ENCODE measurements at regions not wholly inside any gene's neighbourhood (a gene's known extent, or its start where the extent isn't known, plus 50 kb on each side); places are given as distances from the start of the nearest gene placed in this dataset.

DNA sequence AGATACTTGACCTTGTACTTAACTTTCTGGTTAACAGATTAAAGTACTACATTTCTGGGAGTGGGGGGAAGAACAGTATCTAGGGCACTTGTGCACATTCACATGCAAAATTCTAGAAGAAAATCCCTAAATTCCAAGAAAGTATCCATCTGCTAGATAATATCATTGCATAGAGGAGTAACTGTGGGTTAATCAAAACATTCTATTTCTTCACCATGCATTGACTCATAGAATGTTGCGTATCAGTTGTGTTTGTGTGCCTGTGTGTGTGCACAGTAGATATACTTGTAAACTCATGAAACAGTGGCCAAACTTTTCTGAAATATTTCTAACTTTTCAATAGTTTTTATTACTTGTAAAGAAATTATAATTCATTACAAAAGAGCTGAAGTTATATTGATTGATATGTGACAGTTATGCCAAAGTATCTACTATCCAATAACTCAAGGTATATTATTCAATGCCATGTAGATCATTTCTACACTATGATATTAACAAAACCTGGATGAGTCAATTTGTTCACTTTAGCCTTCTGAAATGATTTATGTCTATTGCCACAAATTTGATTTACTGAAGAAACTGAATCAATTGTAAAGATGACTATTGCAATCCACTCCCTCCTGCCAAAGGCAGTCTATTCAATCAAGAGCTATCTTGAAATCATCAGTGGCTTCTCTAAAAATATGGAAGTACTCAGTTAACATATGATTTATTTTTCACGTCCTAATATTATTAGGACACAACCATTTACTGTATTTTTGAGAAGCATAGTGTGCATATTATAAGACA, 756.7 kb upstream of the ARGLU1 start:
- ChIA-PET CTCF (ENCODE audit: partially characterized antibody) (no interaction called here), POLR2A (ENCODE audit: partially characterized antibody) (no interaction called here)
- H3K9me3 ChIP-seq (ENCODE audit: control insufficient read depth in 1 of 2, low read length in 2 of 2) = no peaks in the 10 kb centered on the region
- H3K4me1 ChIP-seq (ENCODE audit: insufficient read depth, low read length) = no peaks in the 10 kb centered on the region
- H3K36me3 ChIP-seq (ENCODE audit: insufficient read depth, low read length) = no peaks in the 10 kb centered on the region
- H3K4me1 Mint-ChIP-seq = no peaks in the 10 kb centered on the region
- no peaks in the 10 kb centered on the region for H3K27me3 ChIP-seq (ENCODE audit: insufficient read depth, low read length)
- H3K27ac ChIP-seq (ENCODE audit: low read depth, low read length) = no peak overlapping the region
- H3K4me3 ChIP-seq (ENCODE audit: low read length in 2 of 2) = no peak overlapping the region
- intact Hi-C loops (cut with micrococcal nuclease) = no loop called here
- no peak overlapping the region for H3K27ac Mint-ChIP-seq
- no peak for DNase-seq
- no peak overlapping the region for H3K4me3 Mint-ChIP-seq
- H3K27me3 Mint-ChIP-seq = no peaks in the 10 kb centered on the region
- peaks cover 0 to 9% (median 2%) of the 10 kb centered on the region in 8 donors for H3K9me3 Mint-ChIP-seq
- H3K36me3 Mint-ChIP-seq = no peaks in the 10 kb centered on the region

DNA sequence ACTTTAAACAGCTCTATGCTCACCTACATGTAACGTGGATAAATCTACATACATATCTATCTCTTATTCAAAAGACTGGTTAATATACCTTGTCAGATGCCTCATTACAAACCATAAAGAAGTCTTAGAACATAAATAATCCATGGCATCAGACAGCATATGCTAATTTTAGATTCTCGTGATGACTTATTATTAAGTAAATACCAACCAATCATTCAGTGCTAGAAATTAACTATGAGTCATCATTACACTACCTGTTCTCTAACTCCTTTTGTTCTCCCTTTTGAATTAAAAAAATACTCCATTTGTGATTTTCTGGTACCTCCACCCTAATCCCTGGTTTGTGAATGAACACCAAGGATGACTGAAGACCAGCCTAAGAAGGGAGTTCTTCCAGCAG, 754.3 kb upstream of the ARGLU1 start:
- no peak overlapping the region for H3K27ac Mint-ChIP-seq
- H3K36me3 ChIP-seq (ENCODE audit: insufficient read depth, low read length) = no peaks in the 10 kb centered on the region
- ChIA-PET POLR2A (ENCODE audit: partially characterized antibody) (no interaction called here), CTCF (ENCODE audit: partially characterized antibody) (no interaction called here)
- no peaks in the 10 kb centered on the region for H3K4me1 Mint-ChIP-seq
- no peaks in the 10 kb centered on the region for H3K27me3 Mint-ChIP-seq
- H3K4me3 ChIP-seq (ENCODE audit: low read length in 2 of 2) = no peak overlapping the region
- H3K4me3 Mint-ChIP-seq = no peak overlapping the region
- no peaks in the 10 kb centered on the region for H3K36me3 Mint-ChIP-seq
- no peaks in the 10 kb centered on the region for H3K9me3 ChIP-seq (ENCODE audit: control insufficient read depth in 1 of 2, low read length in 2 of 2)
- H3K9me3 Mint-ChIP-seq = peaks cover 0 to 9% (median 3%) of the 10 kb centered on the region in 8 donors
- no peak overlapping the region for H3K27ac ChIP-seq (ENCODE audit: low read depth, low read length)
- no peaks in the 10 kb centered on the region for H3K27me3 ChIP-seq (ENCODE audit: insufficient read depth, low read length)
- no peaks in the 10 kb centered on the region for H3K4me1 ChIP-seq (ENCODE audit: insufficient read depth, low read length)
- intact Hi-C loops (cut with micrococcal nuclease) = no loop called here
- DNase-seq = no peak

DNA sequence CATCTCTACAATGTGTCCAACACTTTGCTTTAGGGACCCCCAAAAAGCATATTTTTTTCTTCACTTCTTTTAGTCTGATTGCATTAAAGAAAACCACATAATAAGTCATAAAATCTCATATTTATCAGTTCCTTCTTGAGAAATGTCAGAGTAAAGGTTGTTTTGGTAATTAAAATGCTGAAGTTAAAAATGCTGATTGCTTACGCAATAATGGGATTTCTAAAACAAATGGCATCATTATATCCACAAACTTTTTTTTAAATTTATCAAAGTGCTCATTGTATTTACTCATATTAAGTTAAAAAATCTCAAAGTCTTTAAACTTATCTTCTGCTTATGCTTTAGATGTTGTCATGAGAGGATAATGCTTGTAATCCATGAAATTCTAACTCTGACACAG, 737.2 kb upstream of the ARGLU1 start:
- no peak for DNase-seq
- POLR2A ChIA-PET (ENCODE audit: partially characterized antibody) = no interaction called here

GRCh38 chr13:107301724-107302374, 733.9 kb upstream of the ARGLU1 start:
- ChIA-PET CTCF (ENCODE audit: partially characterized antibody) (no interaction called here), POLR2A (ENCODE audit: partially characterized antibody) (no interaction called here)
- H3K27me3 Mint-ChIP-seq = peaks cover 0 to 1% of the 10 kb centered on the region in 2 donors
- Histone ChIP-seq H3K27ac (ENCODE audit: low read depth, low read length) (no peak overlapping the region), H3K9me3 (ENCODE audit: control insufficient read depth in 1 of 2, low read length in 2 of 2) (no peaks in the 10 kb centered on the region), H3K27me3 (ENCODE audit: insufficient read depth, low read length) (no peaks in the 10 kb centered on the region), H3K36me3 (ENCODE audit: insufficient read depth, low read length) (no peaks in the 10 kb centered on the region), H3K4me1 (ENCODE audit: insufficient read depth, low read length) (no peaks in the 10 kb centered on the region), H3K4me3 (ENCODE audit: low read length in 2 of 2) (no peak overlapping the region)
- H3K4me1 Mint-ChIP-seq = no peaks in the 10 kb centered on the region
- H3K4me3 Mint-ChIP-seq = no peak overlapping the region
- no peaks in the 10 kb centered on the region for H3K36me3 Mint-ChIP-seq
- no peak overlapping the region for H3K27ac Mint-ChIP-seq
- H3K9me3 Mint-ChIP-seq = peaks cover 0 to 12% (median 2%) of the 10 kb centered on the region in 8 donors
- intact Hi-C loops (cut with micrococcal nuclease) = no loop called here
- DNase-seq = no peak

More for the DNA sequence above, 737.2 kb upstream of the ARGLU1 start:
- H3K27ac Mint-ChIP-seq = no peak overlapping the region
- no peak overlapping the region for H3K4me3 Mint-ChIP-seq
- intact Hi-C loops (cut with micrococcal nuclease) = no loop called here
- Histone ChIP-seq H3K4me3 (ENCODE audit: low read length in 2 of 2) (no peak overlapping the region), H3K36me3 (ENCODE audit: insufficient read depth, low read length) (no peaks in the 10 kb centered on the region), H3K4me1 (ENCODE audit: insufficient read depth, low read length) (no peaks in the 10 kb centered on the region), H3K27me3 (ENCODE audit: insufficient read depth, low read length) (no peaks in the 10 kb centered on the region), H3K27ac (ENCODE audit: low read depth, low read length) (no peak overlapping the region), H3K9me3 (ENCODE audit: control insufficient read depth in 1 of 2, low read length in 2 of 2) (no peaks in the 10 kb centered on the region)
- H3K4me1 Mint-ChIP-seq = no peaks in the 10 kb centered on the region
- no peaks in the 10 kb centered on the region for H3K36me3 Mint-ChIP-seq
- peaks cover 0 to 8% (median 4%) of the 10 kb centered on the region in 8 donors for H3K9me3 Mint-ChIP-seq
- CTCF ChIA-PET (ENCODE audit: partially characterized antibody) = no interaction called here
- peaks cover 0 to 1% of the 10 kb centered on the region in 2 donors for H3K27me3 Mint-ChIP-seq

DNA sequence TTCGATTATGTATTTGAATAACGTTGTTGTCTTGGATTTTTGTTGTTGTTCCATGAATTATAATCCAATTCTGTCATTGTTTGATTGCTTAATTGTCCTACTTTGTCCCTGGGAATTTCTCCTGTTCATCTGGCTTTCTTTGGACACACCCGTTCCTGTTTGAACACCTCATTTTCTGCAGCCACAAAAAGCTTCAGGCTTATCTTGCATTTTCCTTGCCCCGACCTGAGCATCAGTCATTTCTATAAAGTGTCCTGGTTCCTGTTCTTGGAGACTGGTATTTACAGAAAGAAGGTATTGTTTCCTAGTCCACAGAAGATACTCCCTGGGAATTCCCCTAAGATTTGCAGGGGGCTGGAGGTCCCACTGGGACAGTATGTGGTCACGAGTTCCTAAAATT, 731.8 kb upstream of the ARGLU1 start:
- Histone ChIP-seq H3K9me3 (ENCODE audit: control insufficient read depth in 1 of 2, low read length in 2 of 2) (no peaks in the 10 kb centered on the region), H3K36me3 (ENCODE audit: insufficient read depth, low read length) (no peaks in the 10 kb centered on the region), H3K27me3 (ENCODE audit: insufficient read depth, low read length) (no peaks in the 10 kb centered on the region), H3K4me1 (ENCODE audit: insufficient read depth, low read length) (no peaks in the 10 kb centered on the region), H3K27ac (ENCODE audit: low read depth, low read length) (no peak overlapping the region), H3K4me3 (ENCODE audit: low read length in 2 of 2) (no peak overlapping the region)
- H3K36me3 Mint-ChIP-seq = no peaks in the 10 kb centered on the region
- no peak overlapping the region for H3K4me3 Mint-ChIP-seq
- DNase-seq = no peak
- H3K4me1 Mint-ChIP-seq = no peaks in the 10 kb centered on the region
- intact Hi-C loops (cut with micrococcal nuclease) = no loop called here
- H3K27ac Mint-ChIP-seq = no peak overlapping the region
- ChIA-PET CTCF (ENCODE audit: partially characterized antibody) (no interaction called here), POLR2A (ENCODE audit: partially characterized antibody) (no interaction called here)
- peaks cover 0 to 1% of the 10 kb centered on the region in 2 donors for H3K27me3 Mint-ChIP-seq
- H3K9me3 Mint-ChIP-seq = peaks cover 0 to 8% (median 4%) of the 10 kb centered on the region in 8 donors

DNA sequence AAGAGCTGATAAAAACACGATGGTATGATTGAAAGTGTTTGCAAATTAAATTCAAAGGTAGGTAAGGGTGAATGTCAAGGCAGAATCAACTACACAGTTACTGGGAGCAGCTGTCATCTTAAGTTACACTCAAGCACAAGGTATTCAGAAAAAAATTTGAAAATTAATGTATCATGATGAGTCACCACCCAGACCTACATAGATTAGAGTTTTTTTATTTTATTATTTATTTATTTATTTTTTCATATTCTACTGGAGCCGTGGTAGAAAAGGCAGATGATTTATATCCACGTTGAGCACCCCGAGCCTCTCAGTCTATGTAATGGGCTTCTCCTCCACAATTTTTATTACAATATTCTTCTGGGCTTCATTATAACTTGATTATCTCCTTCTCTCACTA, 728.9 kb upstream of the ARGLU1 start:
- Mint-ChIP-seq H3K4me3 (no peak overlapping the region), H3K9me3 (peaks cover 0 to 6% (median 3%) of the 10 kb centered on the region in 8 donors), H3K27me3 (no peaks in the 10 kb centered on the region), H3K27ac (no peak overlapping the region), H3K36me3 (no peaks in the 10 kb centered on the region), H3K4me1 (no peaks in the 10 kb centered on the region)
- H3K4me3 ChIP-seq (ENCODE audit: low read length in 2 of 2) = no peak overlapping the region
- H3K4me1 ChIP-seq (ENCODE audit: insufficient read depth, low read length) = no peaks in the 10 kb centered on the region
- no peaks in the 10 kb centered on the region for H3K27me3 ChIP-seq (ENCODE audit: insufficient read depth, low read length)
- CTCF ChIA-PET (ENCODE audit: partially characterized antibody) = no interaction called here
- no peak overlapping the region for H3K27ac ChIP-seq (ENCODE audit: low read depth, low read length)
- POLR2A ChIA-PET (ENCODE audit: partially characterized antibody) = no interaction called here
- no peak for DNase-seq
- no peaks in the 10 kb centered on the region for H3K36me3 ChIP-seq (ENCODE audit: insufficient read depth, low read length)
- intact Hi-C loops (cut with micrococcal nuclease) = no loop called here
- H3K9me3 ChIP-seq (ENCODE audit: control insufficient read depth in 1 of 2, low read length in 2 of 2) = no peaks in the 10 kb centered on the region

- POLR2A ChIA-PET (ENCODE audit: partially characterized antibody) = no interaction called here
- H3K27me3 ChIP-seq (ENCODE audit: insufficient read depth, low read length) = no peaks in the 10 kb centered on the region
- intact Hi-C loops (cut with micrococcal nuclease) = no loop called here
- CTCF ChIA-PET (ENCODE audit: partially characterized antibody) = no interaction called here
- H3K9me3 Mint-ChIP-seq = peaks cover 0 to 6% (median 3%) of the 10 kb centered on the region in 8 donors
- H3K4me3 ChIP-seq (ENCODE audit: low read length in 2 of 2) = no peak overlapping the region
- no peaks in the 10 kb centered on the region for H3K36me3 ChIP-seq (ENCODE audit: insufficient read depth, low read length)
- H3K4me1 ChIP-seq (ENCODE audit: insufficient read depth, low read length) = no peaks in the 10 kb centered on the region
- DNase-seq = no peak
- peak overlapping the region in 1 of 7 donors; percentile 48 for H3K27ac Mint-ChIP-seq
- H3K36me3 Mint-ChIP-seq = no peaks in the 10 kb centered on the region
- H3K9me3 ChIP-seq (ENCODE audit: control insufficient read depth in 1 of 2, low read length in 2 of 2) = no peaks in the 10 kb centered on the region
- no peaks in the 10 kb centered on the region for H3K4me1 Mint-ChIP-seq
- H3K4me3 Mint-ChIP-seq = no peak overlapping the region
- no peaks in the 10 kb centered on the region for H3K27me3 Mint-ChIP-seq
- H3K27ac ChIP-seq (ENCODE audit: low read depth, low read length) = no peak overlapping the region
These were observed 727.6 kb upstream of the ARGLU1 start for GRCh38 chr13:107295416-107296140.

Data from CD4-positive, alpha-beta memory T cell (primary cell).